ENCODE measurements at regions not wholly inside any gene's neighbourhood (a gene's known extent, or its start where the extent isn't known, plus 50 kb on each side); places are given as distances from the start of the nearest gene placed in this dataset.
"Not testable (repeated sequence)": the region's sequence is repeated elsewhere in the genome, so short reads cannot be mapped to it uniquely, and the experiment has no call there.

DNA sequence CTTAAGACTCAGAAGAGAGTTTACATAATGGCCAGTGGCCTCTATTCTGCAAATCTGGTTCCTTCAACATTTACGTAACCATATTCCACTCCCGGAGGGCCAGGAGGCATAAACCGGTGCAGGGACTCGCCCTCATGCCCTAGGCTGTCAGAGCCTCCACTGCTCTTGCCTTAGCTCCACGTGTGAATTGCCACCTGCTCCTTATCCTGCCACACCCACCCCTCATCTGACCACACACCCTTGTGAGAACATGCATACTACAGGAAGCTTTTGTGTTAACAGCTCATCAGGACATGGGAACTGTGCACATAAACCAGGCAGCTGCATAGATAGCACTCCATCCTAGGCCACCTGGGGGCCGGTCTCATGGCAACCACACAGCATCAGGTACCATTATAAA lies 146.7 kb upstream of the PFKP start:
- DNase-seq (ENCODE audit: low read depth) = no peak

DNA sequence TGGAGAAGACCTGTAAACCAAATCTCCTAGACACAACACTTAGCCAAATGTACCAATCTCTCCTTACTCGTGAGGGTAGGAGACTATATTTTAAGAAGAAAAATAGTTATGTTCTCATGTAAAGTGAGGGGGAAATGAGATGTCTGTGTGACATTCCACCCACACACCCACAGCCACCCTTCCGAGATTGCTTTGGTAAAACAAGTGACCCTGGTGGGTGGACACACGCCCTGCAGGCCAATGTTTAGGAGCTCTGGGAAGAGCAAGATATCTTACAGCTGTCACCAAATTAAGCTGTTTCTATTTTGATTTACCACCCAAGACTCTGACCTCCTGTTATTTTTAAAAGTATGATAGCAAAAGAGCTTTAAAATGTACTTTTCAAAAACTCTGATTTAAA lies 147.2 kb upstream of the PFKP start:
- no peak for DNase-seq (ENCODE audit: low read depth)

DNA sequence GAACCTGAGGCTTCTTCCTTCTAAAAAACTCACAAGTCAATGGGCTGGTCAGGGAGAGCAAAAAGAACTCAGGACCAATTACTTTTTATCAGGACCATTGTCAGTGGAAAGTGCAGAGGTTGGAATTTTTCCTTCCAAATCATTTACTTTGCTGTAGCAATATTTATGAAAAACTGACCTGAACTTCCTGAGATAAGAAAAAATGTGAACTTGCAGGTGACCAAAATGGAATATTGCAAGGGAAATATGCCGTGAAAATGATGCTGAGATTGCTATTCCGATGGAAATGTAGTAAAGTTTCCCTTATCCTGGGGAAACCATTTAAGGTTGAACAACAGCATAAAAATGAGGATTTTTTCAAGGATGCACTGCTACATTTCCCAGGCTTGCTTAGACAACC lies 148.3 kb upstream of the PFKP start:
- DNase-seq (ENCODE audit: low read depth) = no peak

DNA sequence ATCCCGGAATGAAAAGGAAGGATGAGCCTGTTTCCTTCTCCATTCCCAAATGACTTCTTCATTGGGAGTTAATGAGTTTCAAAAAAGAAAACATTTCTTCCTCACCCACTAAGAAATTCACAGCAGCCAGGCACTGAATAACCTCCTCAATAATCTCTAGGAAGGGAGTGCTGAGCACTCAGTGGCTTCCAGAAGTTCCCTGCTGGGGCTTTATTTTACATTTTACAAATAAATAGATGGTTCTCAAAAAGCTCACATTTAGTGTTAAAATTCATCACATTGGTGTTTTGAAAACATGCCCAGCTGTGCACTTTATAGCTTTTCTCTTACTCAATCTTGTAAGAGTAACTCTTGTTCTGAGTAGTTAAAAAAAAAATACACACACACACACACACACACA lies 148.9 kb upstream of the PFKP start:
- no peak for DNase-seq (ENCODE audit: low read depth)

DNA sequence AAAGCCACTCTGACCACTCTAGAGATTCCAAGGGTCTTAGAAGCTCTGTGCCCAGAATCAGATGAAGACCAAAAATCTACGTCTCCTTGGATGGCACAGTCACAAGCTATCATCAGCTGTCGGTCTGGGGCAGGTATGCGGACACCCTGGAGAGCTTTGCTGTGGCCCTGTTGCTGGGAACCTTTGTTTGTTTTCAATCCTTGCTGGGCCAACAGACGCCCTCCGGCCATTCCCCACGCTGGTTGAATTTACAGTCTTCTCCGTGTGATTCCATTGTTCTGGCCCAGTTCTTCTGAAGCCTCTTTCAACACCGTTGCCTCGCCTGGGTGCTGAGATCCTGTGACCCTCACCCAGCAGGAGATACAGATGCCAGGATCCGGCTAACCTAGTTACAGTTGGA lies 149.4 kb upstream of the PFKP start:
- DNase-seq (ENCODE audit: low read depth) = no peak

DNA sequence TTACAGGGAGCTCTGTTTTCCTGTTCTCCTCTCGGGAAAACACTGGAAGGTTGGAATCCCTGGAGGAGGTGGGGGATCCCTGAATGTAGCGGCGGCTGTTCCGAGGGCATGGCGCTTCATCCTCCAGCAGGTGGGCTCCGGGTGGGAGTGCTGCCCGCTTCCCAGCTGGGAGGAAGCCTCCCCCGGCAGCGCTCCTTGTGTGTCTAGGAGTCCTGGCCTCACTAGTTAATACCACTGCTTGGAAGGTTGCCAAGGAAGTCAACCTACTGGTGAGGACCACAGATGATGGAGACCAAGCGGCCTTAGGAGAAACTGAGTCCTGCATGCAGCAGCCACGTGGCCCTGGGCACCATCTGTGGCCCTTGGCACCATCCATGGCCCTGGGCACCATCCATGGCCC lies 151.9 kb upstream of the PFKP start:
- no peak for DNase-seq (ENCODE audit: low read depth)

DNA sequence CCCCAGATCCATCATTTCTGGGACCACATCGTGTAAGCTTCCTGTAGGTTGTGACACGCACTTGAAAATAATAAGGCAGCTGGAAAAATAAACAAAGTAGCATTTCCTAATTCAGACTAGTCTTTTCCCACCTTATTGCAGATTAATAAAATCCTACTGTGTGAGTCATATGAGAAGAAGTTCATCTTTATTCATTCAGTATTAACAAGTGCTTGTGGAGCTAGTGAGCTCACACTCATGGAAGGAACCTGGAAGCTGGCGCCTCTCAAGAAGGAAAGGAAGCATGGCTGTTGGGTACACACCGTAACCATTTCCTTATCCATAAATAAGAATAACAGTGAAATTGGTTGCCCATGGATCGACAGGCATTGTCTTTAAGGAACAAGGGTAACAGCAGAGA lies 152.6 kb upstream of the PFKP start:
- no peak for DNase-seq (ENCODE audit: low read depth)

DNA sequence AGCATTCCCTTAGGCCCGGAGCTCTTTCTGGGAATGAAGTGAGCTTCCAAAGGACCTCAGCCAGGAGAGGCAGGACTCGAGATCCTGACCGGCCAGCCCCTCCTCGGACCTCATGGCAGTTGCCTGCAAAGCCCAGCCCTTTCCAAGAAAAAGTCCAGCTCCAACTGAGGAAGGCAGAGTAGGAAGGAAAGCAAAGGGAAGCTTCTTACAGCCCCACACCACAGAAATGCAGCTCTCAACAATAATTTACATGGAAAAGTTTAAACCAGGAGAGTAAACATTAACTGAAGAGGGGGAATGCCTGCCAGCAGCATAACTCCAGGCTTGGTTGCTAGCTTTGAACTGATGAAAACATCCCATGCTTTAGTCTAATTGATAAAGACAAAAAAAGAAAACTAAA lies 153.9 kb upstream of the PFKP start:
- DNase-seq (ENCODE audit: low read depth) = no peak

DNA sequence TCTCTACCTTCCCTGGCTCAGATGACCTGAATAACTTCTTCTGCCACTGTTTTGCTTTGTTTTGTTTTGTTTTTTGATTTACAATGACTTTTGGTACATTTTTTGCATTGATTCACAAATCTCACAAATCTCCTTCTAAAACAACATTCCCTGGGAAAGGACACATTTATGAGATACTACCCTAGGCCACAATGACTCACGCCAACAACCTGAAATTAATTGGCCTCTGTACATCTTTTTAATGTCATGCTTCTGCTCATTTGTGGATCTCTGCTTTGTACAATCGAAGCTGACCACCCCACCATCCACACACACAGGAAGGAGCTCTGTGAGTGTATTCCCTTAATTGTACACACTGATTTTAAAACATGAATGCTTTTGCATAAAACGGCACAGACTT lies 156.7 kb upstream of the PFKP start:
- peak; percentile 3 for DNase-seq (ENCODE audit: low read depth)

DNA sequence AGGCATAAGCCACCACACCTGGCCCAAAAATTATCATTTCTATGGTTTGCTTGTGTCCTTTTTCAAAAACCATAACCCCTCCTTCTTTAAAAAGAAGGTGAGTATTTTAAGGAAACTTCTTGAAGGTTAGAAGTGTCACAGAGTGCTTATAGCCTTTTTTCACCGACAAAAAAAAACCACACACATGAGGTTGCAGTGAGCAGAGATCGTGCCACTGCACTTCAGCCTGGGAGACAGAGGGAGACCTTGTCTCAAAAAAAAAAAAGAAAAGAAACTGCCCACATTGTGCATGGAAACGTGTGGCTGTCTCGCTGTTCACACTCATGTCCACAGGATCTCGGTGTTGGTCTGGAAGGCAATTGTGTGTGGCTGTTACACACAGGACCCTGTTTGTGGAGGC lies 157.4 kb upstream of the PFKP start:
- DNase-seq (ENCODE audit: low read depth) = no peak

DNA sequence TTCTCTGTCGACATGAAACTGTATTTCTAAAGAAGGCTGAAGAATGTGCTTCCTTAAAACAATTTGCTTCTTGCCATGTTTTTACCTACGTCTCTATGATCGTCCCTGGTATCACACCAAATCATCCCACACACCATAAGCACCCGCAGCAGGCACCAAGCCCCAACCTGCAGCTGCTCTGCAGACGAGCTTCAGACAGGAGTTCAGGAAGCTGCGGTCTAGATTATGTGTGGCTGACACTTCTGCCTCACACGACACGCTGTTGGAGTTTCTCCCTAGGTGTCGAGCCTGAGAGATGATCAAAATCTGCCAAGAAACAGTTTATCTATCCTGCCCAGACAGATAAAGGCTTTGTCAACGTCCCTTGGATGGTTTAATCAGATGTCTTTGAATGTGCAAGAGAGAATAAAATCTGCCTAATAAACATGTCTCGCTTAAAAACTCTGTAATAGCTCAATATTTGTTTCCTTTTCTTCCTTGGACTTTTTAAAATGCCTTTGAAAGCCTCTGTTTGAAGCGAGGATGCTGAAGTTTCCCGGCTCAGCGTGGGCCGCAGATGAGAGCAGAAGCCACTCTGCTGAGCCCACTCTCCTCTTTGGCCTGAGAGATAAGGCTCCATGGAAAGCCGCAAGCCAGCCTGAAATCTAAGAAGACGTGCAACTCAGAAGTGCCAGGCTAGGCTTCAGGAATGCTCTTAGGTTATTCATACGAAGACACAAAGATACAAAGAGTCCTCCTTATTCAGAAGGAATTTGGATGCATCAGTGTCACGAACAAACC lies 158.3 kb upstream of the PFKP start:
- no peak for DNase-seq (ENCODE audit: low read depth)

DNA sequence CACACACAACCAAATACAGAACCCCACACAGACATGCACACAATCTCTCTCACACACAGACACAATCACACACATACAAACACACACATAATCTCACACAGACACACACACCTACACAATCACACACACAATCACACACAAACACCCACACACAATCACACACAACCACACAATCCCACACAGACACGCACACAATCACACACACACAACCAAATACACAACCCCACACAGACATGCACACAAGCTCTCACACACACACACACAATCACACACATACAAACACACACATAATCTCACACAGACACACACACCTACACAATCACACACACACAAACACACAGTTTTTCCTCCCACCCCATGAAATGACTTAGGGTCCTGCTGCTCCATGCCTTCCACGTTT lies 160.4 kb upstream of the PFKP start:
- no peak for DNase-seq (ENCODE audit: low read depth)

DNA sequence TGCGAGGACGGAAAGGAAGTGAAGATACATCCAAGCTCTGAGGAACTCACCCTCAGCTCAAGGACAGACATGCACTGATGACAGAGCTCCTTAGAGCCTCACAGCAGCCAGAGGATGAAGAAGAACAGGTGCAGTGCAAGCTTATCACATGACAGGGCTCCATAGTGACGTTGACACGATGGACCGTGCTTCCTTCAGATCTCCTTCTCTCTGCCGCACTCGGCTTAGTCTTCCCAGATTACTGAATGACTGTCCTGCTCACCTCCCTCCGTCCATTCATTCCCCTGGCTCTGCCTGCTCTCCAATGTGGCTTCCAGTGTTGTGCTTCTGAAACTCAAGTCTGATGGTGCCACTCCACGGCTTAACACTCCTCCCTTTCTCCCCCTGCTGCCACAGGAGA lies 161.5 kb upstream of the PFKP start:
- DNase-seq (ENCODE audit: low read depth) = no peak

DNA sequence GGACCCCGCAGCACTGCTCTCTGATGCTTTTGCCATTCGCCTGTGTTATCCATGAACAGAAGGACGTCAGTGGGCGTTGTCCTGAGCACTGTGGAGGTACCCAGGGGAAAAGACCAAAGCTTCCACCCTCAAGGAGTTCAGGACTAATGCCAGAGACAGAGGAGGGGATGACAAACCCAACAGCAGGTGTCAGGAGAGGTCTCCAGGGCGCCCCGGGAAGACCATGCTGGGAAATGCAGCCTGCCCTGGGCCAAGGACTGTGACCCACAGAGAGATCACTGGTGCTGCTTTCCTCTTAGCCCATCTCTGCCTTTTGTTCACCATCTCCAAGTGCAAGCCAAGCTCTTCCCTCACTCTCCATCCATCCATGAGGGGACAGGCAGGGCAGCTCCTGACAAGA lies 166.8 kb upstream of the PFKP start:
- no peak for DNase-seq (ENCODE audit: low read depth)

DNA sequence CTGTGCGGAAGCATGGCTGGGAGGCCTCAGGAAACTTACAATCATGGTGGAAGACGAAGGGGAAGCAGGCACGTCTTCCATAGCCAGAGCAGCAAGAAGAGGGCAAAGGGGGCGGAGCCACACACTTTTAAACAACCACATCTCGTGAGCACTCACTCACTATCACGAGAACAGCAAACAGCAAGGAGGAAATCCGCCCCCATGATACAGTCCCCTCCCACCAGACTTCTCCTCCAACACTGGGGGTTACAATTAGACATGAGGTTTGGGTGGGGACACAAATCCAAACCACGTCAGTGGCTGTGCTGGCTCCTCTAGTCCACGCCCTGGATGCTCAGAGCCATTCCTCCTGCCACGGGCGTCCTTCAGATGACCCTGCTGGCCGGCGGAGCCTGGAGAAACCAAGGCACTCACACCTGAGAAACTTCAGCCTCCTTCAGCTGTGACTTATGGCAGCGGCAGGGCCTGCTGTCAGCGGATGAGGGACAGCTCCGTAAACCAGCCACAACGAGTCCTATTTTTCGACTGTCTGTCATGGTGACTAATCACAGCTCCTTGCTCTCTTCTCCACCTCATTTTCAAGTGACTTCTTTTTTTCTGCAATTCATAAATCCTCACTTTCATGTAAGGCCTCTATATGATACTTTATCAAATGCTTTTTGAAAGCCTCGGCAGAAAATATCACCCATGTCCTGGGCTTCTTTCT lies 167.9 kb upstream of the PFKP start:
- no peak for DNase-seq (ENCODE audit: low read depth)

DNA sequence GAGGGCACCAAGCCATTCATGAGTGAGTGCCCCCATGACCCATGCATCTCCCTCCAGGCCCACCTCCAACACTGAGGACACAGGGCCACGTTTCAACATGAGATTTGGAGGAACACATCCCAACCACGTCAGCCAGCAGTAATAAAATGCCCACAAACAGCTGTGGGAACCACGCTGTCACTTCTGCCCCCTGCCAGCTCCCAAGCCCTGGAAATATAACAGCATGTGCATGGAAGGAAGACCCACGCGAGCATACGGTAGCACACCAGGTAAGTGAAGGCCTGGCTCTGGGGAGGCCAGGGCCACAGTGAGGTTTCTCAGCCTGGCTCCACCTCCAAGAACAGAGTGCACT lies 168.9 kb upstream of the PFKP start:
- DNase-seq (ENCODE audit: low read depth) = no peak

DNA sequence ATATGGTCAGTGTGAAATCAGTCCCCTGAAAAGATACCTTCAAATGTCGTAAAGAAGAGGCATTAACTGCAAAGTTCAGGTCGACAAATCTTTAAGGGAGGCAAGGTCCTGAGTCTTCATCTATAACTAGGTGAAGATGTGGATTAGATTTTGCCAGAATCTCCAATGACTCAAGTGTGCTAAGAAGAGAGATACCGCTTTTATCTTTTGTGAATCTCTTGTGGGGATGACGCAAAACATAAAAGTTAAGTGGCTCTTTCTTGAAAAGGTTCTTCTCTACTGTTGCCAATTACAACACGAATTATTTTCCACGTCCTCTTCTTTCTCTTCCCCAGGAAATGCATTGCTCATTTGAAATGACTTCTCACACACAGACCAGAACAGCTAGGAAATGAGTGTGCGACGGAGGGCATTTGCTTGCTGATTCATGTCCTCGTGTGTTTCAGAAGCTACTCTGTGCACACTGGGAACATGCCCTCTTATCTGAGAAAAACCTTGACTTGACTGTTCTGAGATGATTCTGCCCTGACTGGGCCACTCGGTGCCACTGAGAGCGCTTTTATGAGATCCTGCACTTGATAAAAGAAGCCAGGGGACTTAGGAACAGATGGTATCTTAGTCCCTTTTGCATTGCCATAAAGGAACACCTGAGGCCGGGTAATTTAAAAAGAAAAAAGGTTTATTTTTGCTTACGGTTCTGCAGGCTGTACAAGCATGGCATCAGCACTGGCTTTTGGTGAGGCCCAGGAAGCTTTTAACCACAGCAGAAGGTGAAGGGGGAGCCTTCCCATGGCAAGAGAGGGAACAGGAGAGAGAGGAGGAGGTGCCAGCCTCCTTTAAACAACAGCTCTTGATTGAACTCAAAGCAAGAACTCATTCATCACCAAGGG lies 169.5 kb upstream of the PFKP start:
- peak; percentile 24 for DNase-seq (ENCODE audit: low read depth)

DNA sequence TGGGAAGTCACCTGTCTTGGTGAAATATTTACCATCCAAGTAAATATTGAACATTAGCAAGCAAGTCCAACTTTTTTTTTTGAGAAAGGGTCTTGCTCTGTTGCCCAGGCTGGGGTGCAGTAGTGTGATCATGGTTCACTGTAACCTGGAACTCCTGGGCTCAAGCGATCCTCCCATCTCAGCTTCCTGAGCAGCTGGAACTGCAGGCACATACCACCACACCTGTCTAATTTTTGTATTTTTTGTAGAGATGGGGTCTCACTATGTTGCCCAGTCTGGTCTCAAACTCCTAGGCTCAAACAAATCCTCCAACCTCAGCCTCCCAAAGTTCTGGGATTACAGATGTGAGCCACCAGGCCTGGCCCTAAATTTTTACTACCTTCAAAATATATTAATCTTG lies 171.0 kb upstream of the PFKP start:
- not testable (repeated sequence) for DNase-seq (ENCODE audit: low read depth)

DNA sequence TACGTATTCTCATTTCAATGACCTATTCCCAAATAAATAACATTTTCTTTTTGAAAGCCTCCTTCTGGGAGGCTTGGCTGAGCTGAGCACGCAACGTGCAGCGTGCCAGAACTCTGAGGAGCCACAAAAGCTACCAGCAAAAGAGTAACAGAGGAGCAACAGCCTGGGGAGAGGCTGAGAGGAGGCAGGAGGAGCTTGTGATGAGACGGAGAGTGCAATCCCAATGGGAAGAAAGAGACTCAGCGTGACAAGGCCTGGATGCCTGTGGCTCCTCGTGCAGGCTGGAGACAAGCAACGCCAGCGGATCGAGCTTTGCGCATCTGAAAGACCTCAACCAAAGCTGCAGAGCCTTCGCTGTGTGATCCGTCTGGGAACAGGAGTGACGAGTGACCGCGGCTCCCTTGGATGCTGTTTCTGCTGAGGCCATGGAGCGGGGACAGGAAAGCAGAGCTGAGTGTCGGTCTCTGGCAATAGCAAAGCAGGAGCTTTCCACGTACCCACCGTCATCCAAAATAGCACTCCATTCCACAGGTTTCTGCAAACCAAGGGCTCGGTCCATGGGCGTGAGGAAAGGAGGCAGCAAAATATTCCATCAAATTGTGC lies 171.7 kb upstream of the PFKP start:
- DNase-seq (ENCODE audit: low read depth) = no peak

DNA sequence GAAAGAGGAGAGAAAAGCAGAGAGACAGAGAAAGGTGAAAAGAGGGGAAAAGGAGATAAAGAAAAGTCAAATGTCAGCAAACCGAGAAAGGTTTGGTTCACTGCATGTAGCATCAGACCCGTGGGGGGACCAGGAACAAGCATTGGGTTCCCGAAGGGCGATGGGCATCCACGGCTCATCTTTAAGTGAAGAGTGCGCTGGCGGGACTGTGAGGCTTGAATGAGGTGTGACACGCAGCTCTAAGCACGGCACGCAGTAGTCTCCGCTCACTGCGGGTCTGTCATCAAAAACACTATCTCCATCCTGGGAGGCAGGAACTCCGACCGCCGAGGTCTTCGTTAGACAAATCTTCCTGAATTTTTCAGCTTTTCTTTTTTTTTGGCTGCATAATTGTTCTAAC lies 173.4 kb upstream of the PFKP start:
- no peak for DNase-seq (ENCODE audit: low read depth)

DNA sequence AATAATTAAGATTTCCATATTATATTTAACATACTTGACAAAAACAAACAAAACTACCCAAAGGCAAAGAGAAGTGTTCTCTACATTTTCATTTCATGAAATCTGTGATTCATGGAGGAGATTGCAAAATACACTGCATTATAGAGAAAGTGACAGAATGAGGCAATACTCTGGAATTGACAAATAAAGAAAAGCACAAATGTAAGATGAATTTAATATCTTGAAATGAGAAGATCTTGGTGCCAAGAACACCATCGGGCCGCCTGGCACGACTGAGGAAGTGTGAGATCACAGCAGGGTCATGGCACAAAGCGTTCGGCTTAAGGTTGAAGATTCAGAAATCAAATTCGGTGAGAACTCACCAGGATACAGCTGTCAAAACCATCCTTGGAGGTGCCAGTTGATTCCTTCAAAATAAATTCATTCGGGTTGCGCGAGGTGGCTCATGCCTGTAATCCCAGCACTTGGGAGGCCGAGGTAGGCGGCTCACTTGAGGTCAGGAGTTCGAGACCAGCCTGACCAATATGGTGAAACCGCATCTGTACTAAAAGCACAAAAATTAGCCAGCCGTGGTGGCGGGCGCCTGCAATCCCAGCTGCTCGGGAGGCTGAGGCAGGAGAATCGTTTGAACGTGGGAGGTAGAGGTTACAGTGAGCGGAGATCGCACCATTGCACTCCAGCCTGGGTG lies 174.0 kb upstream of the PFKP start:
- no peak for DNase-seq (ENCODE audit: low read depth)

DNA sequence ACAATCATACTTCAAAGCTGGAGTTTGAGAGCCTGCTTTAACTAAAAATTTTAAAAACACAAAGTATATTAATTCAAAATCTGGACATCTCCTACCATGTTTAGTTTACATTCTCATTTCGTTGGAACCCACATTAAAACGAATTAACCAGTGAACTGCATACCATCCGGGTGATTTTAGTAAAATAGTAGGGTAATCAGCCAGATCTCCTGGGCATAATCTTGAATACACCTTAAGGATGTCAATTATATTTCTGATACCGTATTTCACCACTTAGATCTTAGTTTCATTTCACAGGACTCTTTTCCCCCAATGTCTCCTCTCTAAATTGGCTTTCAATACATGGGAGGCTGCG lies 175.6 kb upstream of the PFKP start:
- DNase-seq (ENCODE audit: low read depth) = no peak

Data from EH (cell line).